GM19043 (cell line): ENCODE measurements at regions not wholly inside any gene's neighbourhood (a gene's known extent, or its start where the extent isn't known, plus 50 kb on each side); places are given as distances from the start of the nearest gene placed in this dataset.

Experiments
- ATAC-seq: cut with Tn5 transposase; IDR thresholded peaks from one replicate; pipeline ENCODE4 v1.9.1; 2021; ENCODE audit warnings: low read depth; ENCODE audit not compliant: unreplicated experiment

GRCh38 chr2:160908157-160908556, 252.1 kb upstream of the TANK start:
- ATAC-seq: no peak

DNA sequence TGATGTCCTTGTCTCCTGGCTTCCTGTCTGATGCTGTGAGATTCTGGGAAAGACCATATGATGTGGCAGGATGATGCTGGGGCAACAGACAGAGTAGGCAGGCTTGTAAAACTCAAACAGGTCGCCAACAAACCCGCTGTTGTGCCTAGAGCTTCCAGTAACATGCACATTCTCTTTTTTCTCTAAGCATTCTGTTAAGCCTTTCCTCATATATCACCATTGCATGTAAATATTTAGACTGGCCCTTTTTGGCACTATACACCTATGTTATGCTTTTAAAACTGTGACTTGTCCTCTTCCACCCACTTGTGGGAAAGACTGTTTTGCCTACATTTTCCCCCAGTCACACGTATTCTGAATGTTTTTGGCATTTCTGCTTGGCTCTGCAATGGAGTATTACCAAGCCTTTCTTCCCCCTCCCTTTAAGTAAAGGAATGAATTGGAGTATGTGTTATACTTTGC, 250.4 kb upstream of the TANK start:
- no peak for ATAC-seq

GRCh38 chr2:160910681-160911080, 249.5 kb upstream of the TANK start:
- no peak for ATAC-seq

GRCh38 chr2:160911258-160911657, 249.0 kb upstream of the TANK start:
- no peak for ATAC-seq

DNA sequence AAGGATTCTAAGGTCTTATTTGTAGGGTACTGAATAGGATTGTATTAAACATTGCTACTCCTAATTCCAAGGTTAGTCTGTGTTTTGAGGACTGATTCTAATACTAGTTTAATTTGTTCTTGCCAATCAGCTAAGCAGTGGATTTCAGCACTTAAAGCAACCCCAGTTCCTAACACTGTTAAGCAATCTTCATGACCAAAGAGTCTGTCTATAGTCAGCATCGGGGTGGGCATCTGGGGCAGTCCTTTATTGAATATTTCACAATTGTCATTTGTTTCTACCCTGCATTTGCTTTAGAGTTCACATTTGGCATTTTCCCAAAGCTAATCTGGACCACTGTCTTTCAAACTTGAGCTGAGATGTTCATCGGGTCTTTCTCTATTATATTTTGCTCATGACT, 248.0 kb upstream of the TANK start:
- ATAC-seq: no peak

DNA sequence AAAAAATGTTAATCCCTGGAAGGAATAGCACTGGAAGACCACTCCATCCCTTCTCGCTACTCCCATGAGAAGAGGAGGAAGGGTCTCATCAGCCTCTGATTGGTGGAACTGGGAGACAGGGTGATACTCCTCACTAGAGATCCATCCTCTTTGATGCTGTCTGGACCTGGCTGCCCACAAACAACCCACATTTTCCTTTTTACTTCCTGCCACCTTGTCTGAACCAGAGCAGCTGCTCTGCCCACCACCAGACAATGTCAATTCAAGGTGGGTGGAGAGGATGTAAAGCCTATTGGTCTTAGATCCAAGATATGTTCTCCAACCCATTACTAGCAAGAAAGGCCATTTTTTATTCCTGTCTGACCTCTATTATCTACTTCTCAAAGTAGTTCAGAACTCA, 246.9 kb upstream of the TANK start:
- no peak for ATAC-seq

DNA sequence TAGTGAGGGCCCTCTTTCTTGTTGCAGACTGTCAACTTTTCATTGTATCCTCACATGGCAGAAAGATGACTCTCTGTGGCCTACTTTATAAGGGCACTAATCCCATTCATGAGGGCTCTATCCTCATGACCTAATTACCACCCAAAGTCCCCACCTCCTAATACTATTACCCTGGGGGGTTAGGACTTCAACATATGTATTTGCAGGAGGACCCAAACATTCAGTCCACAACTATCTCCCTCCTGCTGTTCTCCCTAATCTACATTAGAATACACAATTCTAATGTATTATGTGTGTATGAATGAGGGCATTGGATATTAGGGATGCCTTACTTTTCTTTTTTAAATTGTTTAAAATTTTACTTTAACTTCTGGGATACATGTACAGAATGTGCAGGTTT, 246.0 kb upstream of the TANK start:
- no peak for ATAC-seq

DNA sequence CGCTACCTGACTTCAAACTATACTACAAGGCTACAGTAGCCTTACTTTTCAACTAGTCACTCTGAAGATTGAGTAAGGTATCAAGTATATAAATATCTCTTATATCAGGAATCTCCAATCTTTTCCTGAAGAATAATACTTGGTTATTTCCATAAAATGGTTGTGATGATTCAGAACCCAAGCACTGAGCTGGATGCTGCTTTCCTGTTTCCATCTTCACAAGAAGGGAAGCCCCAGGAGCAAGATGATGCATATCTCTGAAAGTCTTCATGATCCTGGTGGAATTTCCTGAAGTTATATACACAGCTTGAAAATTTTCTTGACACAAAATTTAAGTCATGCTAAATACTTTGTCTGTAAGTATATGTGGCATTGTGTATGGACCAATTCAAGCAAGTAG, 243.9 kb upstream of the TANK start:
- no peak for ATAC-seq

GRCh38 chr2:160917850-160918249, 242.4 kb upstream of the TANK start:
- ATAC-seq: no peak

DNA sequence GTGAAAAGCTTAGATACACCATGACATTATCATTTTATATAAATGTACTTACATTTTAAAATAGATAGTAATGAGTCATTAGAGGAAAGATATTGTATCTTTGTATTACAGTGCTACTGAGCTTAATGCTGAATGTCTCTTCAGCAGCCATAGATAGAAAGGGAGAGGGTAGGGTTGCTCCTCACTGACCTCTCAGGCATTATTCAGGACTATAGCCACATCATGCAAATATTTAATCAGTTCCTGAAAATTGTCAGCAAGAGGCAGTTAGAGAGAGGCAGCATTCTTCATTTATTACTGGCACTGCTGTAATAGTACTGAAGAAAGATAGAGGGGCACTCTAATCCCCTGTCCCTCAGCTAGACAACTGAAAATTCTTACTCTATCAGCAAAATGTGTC, 242.0 kb upstream of the TANK start:
- ATAC-seq: no peak

GRCh38 chr2:160918906-160919503, 241.2 kb upstream of the TANK start:
- no peak for ATAC-seq

GRCh38 chr2:160920061-160920460, 240.2 kb upstream of the TANK start:
- ATAC-seq: no peak

- ATAC-seq: no peak
Observed at GRCh38 chr2:160920791-160921303, 239.4 kb upstream of the TANK start.

DNA sequence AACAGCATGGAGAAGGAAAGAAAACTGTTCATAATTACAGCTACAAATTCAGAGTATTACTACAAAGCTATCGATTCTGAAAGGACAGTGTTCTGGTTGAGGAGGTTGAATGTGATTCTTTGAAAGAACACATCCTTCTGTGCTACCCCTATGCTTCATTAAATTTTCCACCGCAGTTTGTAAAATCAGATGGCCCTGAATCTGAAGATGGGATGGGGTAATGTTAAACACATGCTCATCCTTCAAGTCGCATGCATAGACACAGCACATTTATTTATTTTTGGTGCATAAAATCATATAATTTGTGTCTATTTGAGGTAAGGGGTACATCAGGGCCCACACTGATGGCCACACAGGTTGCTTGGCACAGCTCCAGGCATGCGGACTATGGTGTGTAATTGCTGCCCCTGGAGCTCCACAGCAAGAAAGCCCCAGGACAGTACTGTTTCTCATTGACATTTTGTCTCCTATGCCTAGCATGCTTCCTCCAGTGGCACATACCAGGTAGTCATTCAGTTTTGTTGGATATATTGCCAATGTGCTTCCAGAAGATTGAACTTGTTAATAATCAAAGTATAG, 238.8 kb upstream of the TANK start:
- ATAC-seq: no peak

DNA sequence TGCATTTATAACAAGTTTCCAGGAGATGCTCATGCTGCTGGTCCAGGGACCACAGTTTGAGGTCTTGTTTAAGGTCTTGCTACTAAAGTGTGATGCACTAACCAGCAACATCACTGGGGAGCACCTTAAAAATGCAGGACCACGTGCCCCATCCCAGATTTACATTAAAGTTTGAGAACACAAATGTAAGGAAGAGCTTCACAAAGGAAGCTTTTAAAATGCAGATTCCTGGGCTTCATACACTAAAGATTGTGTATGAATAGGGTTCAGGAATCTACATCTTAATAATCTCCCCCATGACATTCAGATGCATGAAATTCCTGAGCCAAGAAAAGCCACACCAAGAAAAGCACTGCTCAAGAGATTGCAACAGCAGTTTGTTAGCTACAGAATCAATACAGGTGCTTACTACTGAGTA, 235.3 kb upstream of the TANK start:
- ATAC-seq: no peak

- no peak for ATAC-seq
Observed at GRCh38 chr2:160925956-160926355, 234.3 kb upstream of the TANK start.

- ATAC-seq: no peak
Observed at GRCh38 chr2:160927324-160927723, 232.9 kb upstream of the TANK start.

- no peak for ATAC-seq
Observed at GRCh38 chr2:160928854-160929301, 231.3 kb upstream of the TANK start.

DNA sequence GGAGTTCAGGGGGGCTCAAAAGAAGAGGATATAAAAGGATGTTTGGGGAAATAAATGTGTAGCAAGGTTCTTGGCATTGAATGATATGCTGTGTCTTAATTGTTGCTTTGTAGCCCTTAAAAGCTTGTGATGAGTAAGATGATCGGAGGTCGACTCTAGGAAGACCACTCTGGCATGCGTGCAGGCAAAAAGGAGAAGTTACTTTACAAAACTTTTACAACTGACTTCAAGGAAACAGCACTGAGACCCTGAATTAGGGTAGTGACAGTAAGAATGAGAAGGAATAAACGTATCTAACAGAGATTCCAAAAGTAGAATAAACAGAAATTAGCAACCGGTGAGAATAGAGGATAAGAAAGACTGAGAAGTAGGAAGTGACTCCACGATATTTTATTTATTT, 228.7 kb upstream of the TANK start:
- ATAC-seq: no peak

- no peak for ATAC-seq
Observed at GRCh38 chr2:160932960-160933359, 227.3 kb upstream of the TANK start.

GRCh38 chr2:160934263-160934662, 226.0 kb upstream of the TANK start:
- no peak for ATAC-seq

DNA sequence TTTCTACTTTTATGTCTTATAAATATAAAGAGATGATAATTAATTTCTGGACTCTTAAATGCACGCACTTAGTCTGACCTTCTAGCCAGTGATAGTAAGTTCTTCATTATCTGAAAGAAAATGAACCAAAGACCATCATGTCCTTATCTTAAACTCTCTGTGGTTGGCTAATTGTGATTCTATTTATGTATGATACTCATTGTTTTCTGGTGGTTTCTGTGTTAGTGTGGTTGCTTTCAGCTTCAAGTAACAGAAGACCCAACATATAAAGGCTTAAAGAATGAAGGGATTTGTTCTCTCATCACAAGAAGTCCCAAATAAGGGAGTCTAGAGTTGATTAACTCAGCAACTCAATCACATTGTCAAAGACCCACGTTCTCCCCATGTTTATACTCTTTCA, 225.2 kb upstream of the TANK start:
- ATAC-seq: no peak
